Liver (tissue), 8 donors: ENCODE measurements at regions not wholly inside any gene's neighbourhood (a gene's known extent, or its start where the extent isn't known, plus 50 kb on each side); places are given as distances from the start of the nearest gene placed in this dataset.

Source experiments
- DNase-seq: peaks from one replicate; pipeline ENCODE4 v3.0.0-alpha.2; 2017; ENCODE audit warnings: low spot score
- H3K27ac ChIP-seq, 2 donors: one replicate each; pipeline ENCODE4 v1.7.0; 2013; ENCODE audit warnings: inconsistent platforms in 2 of 2, low read length in 2 of 2, control low read depth in 1 of 2, low read depth in 1 of 2, mild to moderate bottlenecking in 1 of 2
- H3K27me3 ChIP-seq, 4 donors: one replicate each; pipeline versions ENCODE4 v1.6.1 to v1.7.0; 2013; ENCODE audit warnings: low read length in 3 of 4, inconsistent platforms in 1 of 4, mild to moderate bottlenecking in 1 of 4, moderate library complexity in 1 of 4; ENCODE audit not compliant: control insufficient read depth in 4 of 4, insufficient read depth in 4 of 4
- H3K36me3 ChIP-seq, 4 donors: one replicate each; pipeline versions ENCODE4 v1.6.1 to v1.7.0; 2013; ENCODE audit warnings: low read length in 3 of 4, mild to moderate bottlenecking in 3 of 4, low read depth in 1 of 4, moderate library complexity in 1 of 4; ENCODE audit not compliant: control insufficient read depth in 4 of 4, insufficient read depth in 3 of 4
- H3K4me1 ChIP-seq, 4 donors: one replicate each; pipeline versions ENCODE4 v1.6.1 to v1.7.0; 2013; ENCODE audit warnings: low read length in 3 of 4, mild to moderate bottlenecking in 3 of 4, moderate library complexity in 1 of 4; ENCODE audit not compliant: control insufficient read depth in 4 of 4, insufficient read depth in 4 of 4
- H3K4me3 ChIP-seq, 3 donors: one replicate each; pipeline versions ENCODE4 v1.6.1 to v1.7.0; 2013; ENCODE audit warnings: low read length in 3 of 3, control low read depth in 1 of 3, low read depth in 1 of 3, mild to moderate bottlenecking in 1 of 3
- H3K9ac ChIP-seq, 2 donors: one replicate each; pipeline ENCODE4 v1.7.0; 2013; ENCODE audit warnings: low read length in 2 of 2, mild to moderate bottlenecking in 2 of 2, moderate library complexity in 2 of 2, control low read depth in 1 of 2, low read depth in 1 of 2
- H3K9me3 ChIP-seq, 4 donors: one replicate each; pipeline versions ENCODE4 v1.6.1 to v1.7.0; 2013; ENCODE audit warnings: low read length in 3 of 4; ENCODE audit not compliant: control insufficient read depth in 4 of 4
- EGR1 ChIP-seq, 2 donors: IDR thresholded peaks; 2 replicates each; pipeline ENCODE4 v1.6.1; 2016 to 2018; ENCODE audit warnings: antibody characterized with exemption in 2 of 2, low read depth in 2 of 2
- FOXA1 ChIP-seq: IDR thresholded peaks from 2 replicates; pipeline ENCODE4 v1.6.1; 2016; ENCODE audit warnings: antibody characterized with exemption
- FOXA2 ChIP-seq: IDR thresholded peaks from 2 replicates; pipeline ENCODE4 v1.6.1; 2016; ENCODE audit warnings: antibody characterized with exemption
- GABPA ChIP-seq, 2 donors: IDR thresholded peaks in 1 of 2; conservative IDR thresholded peaks in 1 of 2; 2 replicates each; pipeline ENCODE4 v1.6.1; 2016; ENCODE audit warnings: antibody characterized with exemption in 2 of 2, mild to moderate bottlenecking in 1 of 2, moderate library complexity in 1 of 2
- HNF4A ChIP-seq, 2 donors: conservative IDR thresholded peaks; 2 replicates each; pipeline ENCODE4 v1.6.1; 2016; ENCODE audit warnings: antibody characterized with exemption in 2 of 2, mild to moderate bottlenecking in 2 of 2
- HNF4G ChIP-seq: IDR thresholded peaks from 2 replicates; pipeline ENCODE4 v1.6.1; 2016; ENCODE audit warnings: antibody characterized with exemption
- JUND ChIP-seq, 2 donors: IDR thresholded peaks; 2 replicates each; pipeline ENCODE4 v1.6.1; 2016; ENCODE audit warnings: antibody characterized with exemption in 2 of 2
- NR2F2 ChIP-seq: IDR thresholded peaks from 2 replicates; pipeline ENCODE4 v1.6.1; 2016; ENCODE audit warnings: antibody characterized with exemption
- RAD21 ChIP-seq, 2 donors: IDR thresholded peaks; 2 replicates each; pipeline ENCODE4 v1.6.1; 2016; ENCODE audit warnings: antibody characterized with exemption in 2 of 2, mild to moderate bottlenecking in 2 of 2
- SP1 ChIP-seq: IDR thresholded peaks from 2 replicates; pipeline ENCODE4 v1.6.1; 2018; ENCODE audit warnings: antibody characterized with exemption, mild to moderate bottlenecking
- TAF1 ChIP-seq: conservative IDR thresholded peaks from 2 replicates; pipeline ENCODE4 v1.6.1; 2016; ENCODE audit warnings: antibody characterized with exemption, mild to moderate bottlenecking
- YY1 ChIP-seq: IDR thresholded peaks from 2 replicates; pipeline ENCODE4 v1.6.1; 2016; ENCODE audit warnings: antibody characterized with exemption, mild to moderate bottlenecking
- WGBS: extraction: QIAGEN DNeasy Blood & Tissue Kit; methylation state at CpG from one replicate; pipeline ENCODE4 v1.1.7; 2013; 5-methylcytosine and 5-hydroxymethylcytosine counted together
- TF ChIP-seq, protein P1 (sequence below): IDR thresholded peaks from 2 replicates; pipeline ENCODE4 v1.6.1; 2016; ENCODE audit warnings: antibody characterized with exemption, mild to moderate bottlenecking
- TF ChIP-seq, protein P2 (sequence below): IDR thresholded peaks from 2 replicates; pipeline ENCODE4 v1.6.1; 2016; ENCODE audit warnings: antibody characterized with exemption
- TF ChIP-seq, protein P3 (sequence below): fragments of 150-350 bp; IDR thresholded peaks from 2 replicates; pipeline ENCODE4 v1.5.1; 2017; ENCODE audit warnings: improper control_type of control experiment, low read depth, low read length; ENCODE audit not compliant: missing input control
- TF ChIP-seq, protein P4 (sequence below): IDR thresholded peaks from 2 replicates; pipeline ENCODE4 v1.6.1; 2016; ENCODE audit warnings: antibody characterized with exemption
- TF ChIP-seq, protein P5 (sequence below): IDR thresholded peaks from 2 replicates; pipeline ENCODE4 v1.6.1; 2016; ENCODE audit warnings: antibody characterized with exemption
- donor health status: healthy.
- donor health status: healthy.
- donor health status: healthy.
- donor health status: healthy.
- donor health status: healthy.

DNA sequence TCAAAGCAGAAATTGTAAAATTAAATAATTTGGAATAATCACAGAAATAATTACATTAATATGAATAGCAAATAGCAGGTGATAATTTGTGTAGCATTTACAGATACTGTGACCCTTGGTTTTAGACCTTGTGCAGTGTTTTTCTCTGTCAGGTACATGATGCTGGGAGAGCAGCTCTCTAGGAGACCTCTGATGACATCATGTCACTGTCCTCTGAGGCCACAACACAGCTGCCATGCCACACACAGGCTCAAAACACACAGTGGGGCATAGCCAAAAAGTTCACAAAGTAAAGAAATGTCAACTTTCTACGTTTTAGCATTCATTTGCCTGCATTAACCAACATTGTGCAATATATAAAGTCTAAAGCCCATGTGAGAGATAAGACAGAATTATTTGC, 71.8 kb upstream of the ZBTB20 start:
- no peak overlapping the region for H3K4me3 ChIP-seq
- DNase-seq: no peak
- no peaks in the 10 kb centered on the region for H3K36me3 ChIP-seq
- TF ChIP-seq HNF4G (no peak), YY1 (no peak), EGR1 (IDR thresholded peaks at IDR 0.05; ENCODE audit: low read depth in 2 of 2) (no peak), SP1 (no peak), TAF1 (no peak), FOXA2 (no peak), JUND (IDR thresholded peaks at IDR 0.05) (no peak), NR2F2 (no peak), GABPA (IDR thresholded peaks at IDR 0.05 in 1 of 2, conservative IDR thresholded peaks at IDR 0.05 in 1 of 2) (no peak), FOXA1 (no peak), HNF4A (conservative IDR thresholded peaks at IDR 0.05) (no peak)
- TF ChIP-seq, protein P1, sequence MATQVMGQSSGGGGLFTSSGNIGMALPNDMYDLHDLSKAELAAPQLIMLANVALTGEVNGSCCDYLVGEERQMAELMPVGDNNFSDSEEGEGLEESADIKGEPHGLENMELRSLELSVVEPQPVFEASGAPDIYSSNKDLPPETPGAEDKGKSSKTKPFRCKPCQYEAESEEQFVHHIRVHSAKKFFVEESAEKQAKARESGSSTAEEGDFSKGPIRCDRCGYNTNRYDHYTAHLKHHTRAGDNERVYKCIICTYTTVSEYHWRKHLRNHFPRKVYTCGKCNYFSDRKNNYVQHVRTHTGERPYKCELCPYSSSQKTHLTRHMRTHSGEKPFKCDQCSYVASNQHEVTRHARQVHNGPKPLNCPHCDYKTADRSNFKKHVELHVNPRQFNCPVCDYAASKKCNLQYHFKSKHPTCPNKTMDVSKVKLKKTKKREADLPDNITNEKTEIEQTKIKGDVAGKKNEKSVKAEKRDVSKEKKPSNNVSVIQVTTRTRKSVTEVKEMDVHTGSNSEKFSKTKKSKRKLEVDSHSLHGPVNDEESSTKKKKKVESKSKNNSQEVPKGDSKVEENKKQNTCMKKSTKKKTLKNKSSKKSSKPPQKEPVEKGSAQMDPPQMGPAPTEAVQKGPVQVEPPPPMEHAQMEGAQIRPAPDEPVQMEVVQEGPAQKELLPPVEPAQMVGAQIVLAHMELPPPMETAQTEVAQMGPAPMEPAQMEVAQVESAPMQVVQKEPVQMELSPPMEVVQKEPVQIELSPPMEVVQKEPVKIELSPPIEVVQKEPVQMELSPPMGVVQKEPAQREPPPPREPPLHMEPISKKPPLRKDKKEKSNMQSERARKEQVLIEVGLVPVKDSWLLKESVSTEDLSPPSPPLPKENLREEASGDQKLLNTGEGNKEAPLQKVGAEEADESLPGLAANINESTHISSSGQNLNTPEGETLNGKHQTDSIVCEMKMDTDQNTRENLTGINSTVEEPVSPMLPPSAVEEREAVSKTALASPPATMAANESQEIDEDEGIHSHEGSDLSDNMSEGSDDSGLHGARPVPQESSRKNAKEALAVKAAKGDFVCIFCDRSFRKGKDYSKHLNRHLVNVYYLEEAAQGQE: no peak
- TF ChIP-seq, protein P2, sequence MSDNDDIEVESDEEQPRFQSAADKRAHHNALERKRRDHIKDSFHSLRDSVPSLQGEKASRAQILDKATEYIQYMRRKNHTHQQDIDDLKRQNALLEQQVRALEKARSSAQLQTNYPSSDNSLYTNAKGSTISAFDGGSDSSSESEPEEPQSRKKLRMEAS: no peak
- TF ChIP-seq, protein P3, sequence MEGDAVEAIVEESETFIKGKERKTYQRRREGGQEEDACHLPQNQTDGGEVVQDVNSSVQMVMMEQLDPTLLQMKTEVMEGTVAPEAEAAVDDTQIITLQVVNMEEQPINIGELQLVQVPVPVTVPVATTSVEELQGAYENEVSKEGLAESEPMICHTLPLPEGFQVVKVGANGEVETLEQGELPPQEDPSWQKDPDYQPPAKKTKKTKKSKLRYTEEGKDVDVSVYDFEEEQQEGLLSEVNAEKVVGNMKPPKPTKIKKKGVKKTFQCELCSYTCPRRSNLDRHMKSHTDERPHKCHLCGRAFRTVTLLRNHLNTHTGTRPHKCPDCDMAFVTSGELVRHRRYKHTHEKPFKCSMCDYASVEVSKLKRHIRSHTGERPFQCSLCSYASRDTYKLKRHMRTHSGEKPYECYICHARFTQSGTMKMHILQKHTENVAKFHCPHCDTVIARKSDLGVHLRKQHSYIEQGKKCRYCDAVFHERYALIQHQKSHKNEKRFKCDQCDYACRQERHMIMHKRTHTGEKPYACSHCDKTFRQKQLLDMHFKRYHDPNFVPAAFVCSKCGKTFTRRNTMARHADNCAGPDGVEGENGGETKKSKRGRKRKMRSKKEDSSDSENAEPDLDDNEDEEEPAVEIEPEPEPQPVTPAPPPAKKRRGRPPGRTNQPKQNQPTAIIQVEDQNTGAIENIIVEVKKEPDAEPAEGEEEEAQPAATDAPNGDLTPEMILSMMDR: no peak
- TF ChIP-seq, protein P4, sequence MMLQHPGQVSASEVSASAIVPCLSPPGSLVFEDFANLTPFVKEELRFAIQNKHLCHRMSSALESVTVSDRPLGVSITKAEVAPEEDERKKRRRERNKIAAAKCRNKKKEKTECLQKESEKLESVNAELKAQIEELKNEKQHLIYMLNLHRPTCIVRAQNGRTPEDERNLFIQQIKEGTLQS: no peak
- TF ChIP-seq, protein P5, sequence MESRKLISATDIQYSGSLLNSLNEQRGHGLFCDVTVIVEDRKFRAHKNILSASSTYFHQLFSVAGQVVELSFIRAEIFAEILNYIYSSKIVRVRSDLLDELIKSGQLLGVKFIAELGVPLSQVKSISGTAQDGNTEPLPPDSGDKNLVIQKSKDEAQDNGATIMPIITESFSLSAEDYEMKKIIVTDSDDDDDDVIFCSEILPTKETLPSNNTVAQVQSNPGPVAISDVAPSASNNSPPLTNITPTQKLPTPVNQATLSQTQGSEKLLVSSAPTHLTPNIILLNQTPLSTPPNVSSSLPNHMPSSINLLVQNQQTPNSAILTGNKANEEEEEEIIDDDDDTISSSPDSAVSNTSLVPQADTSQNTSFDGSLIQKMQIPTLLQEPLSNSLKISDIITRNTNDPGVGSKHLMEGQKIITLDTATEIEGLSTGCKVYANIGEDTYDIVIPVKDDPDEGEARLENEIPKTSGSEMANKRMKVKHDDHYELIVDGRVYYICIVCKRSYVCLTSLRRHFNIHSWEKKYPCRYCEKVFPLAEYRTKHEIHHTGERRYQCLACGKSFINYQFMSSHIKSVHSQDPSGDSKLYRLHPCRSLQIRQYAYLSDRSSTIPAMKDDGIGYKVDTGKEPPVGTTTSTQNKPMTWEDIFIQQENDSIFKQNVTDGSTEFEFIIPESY: no peak
- no peaks in the 10 kb centered on the region for H3K9me3 ChIP-seq
- H3K9ac ChIP-seq: no peak overlapping the region
- H3K4me1 ChIP-seq: no peaks in the 10 kb centered on the region
- no peak overlapping the region for H3K27ac ChIP-seq
- peaks cover 0 to 2% (median 0%) of the 10 kb centered on the region in 4 donors for H3K27me3 ChIP-seq
- WGBS: 26% methylated on average over 1 of the region's 1 CpG

DNA sequence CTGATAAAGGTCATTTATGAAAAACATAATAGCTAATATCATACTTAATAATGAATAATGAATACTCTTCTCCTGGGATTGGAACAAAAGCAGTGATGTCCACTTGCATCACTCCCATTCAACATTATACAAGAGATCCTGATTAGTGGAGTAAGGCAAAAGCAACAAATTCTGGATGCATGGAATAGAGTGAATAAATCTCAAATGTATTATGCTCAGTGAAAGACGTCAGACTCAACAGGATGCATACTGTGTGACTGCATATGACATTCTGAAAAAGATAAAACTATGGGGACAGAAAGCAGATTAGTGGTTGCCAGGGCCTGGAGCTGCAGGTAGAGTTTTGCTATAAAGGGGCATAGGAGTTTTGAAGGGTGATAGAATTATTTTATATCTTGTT, 77.6 kb upstream of the ZBTB20 start:
- no peak overlapping the region for H3K27ac ChIP-seq
- TF ChIP-seq YY1 (no peak), GABPA (IDR thresholded peaks at IDR 0.05 in 1 of 2, conservative IDR thresholded peaks at IDR 0.05 in 1 of 2) (no peak), RAD21 (IDR thresholded peaks at IDR 0.05) (no peak), EGR1 (IDR thresholded peaks at IDR 0.05; ENCODE audit: low read depth in 2 of 2) (no peak)
- TF ChIP-seq, protein P2: no peak
- no peaks in the 10 kb centered on the region for H3K36me3 ChIP-seq
- H3K4me3 ChIP-seq: no peak overlapping the region
- H3K27me3 ChIP-seq: peaks cover 0 to 2% (median 0%) of the 10 kb centered on the region in 4 donors
- 88% methylated on average over 1 of the region's 1 CpG for WGBS
- no peak for DNase-seq
- H3K4me1 ChIP-seq: no peaks in the 10 kb centered on the region
- H3K9me3 ChIP-seq: no peaks in the 10 kb centered on the region
- H3K9ac ChIP-seq: no peak overlapping the region
